Stimulated activated CD4-positive, alpha-beta T cell treated with anti-CD3 and anti-CD28 coated beads, Interleukin-1b, Interleukin-23, amount 100 ng/mL, for 4 hours (primary cell): ENCODE measurements at regions not wholly inside any gene's neighbourhood (a gene's known extent, or its start where the extent isn't known, plus 50 kb on each side); places are given as distances from the start of the nearest gene placed in this dataset.
"Not testable (repeated sequence)": the region's sequence is repeated elsewhere in the genome, so short reads cannot be mapped to it uniquely, and the experiment has no call there.

Source experiments
- DNase-seq, 2 donors: peaks; one replicate each; pipeline ENCODE4 v3.0.0-alpha.2; 2020; ENCODE audit warnings: low read depth in 2 of 2

DNA sequence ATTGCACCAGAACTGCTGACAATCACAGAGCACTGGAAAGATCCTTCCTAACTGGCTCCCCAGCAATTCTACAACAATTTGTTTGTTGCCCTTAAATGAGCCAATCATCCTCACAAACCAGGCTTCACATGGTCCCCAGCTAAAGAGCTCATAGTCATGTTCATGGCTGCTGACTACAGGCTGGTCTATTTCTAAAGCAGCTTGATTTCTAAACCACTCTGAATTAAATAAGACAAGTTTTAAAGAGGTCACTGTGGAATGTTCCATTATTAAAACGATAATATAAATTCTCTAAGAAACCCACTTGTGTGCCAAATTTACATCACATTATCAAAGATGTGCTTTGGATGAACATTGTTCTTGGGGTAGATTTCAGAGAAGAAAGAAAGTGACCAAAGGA, 110.7 kb downstream of the COPS8 start:
- DNase-seq, result no peak

DNA sequence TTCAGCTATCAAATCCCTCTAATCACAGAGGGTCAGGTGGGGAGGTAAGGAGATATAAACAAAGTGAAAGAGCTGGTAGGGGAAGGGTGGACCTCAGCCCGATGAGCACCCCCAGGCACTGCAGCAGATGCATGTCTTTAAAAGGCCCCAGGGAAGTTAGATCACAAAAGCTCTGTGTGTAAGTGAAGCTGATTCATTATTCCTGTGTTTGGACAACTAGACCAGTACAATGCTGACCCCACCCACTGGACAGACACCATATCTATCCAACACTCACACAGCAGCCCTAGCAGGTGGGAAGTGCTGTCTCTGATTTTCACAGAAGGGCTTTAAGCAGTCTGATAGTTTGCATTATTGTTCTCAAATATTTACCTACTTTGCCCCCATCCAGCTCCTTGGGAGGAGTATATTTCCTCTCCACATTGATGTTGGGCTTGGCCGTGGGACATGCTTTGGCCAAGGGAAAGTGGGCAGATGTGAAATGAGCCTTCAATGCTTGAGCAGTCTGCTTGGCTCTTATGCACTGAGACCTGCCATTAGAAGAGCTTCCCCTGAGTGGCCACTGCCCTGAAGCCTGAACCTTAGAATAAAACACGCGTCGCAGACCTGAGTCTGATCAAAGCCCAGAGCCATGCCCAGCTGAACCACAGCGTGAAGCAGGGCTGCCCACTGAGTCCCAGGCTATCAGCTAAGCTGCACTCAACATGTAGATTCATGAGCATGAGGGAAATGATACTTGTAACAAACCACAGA, 111.4 kb downstream of the COPS8 start:
- no peak for DNase-seq

DNA sequence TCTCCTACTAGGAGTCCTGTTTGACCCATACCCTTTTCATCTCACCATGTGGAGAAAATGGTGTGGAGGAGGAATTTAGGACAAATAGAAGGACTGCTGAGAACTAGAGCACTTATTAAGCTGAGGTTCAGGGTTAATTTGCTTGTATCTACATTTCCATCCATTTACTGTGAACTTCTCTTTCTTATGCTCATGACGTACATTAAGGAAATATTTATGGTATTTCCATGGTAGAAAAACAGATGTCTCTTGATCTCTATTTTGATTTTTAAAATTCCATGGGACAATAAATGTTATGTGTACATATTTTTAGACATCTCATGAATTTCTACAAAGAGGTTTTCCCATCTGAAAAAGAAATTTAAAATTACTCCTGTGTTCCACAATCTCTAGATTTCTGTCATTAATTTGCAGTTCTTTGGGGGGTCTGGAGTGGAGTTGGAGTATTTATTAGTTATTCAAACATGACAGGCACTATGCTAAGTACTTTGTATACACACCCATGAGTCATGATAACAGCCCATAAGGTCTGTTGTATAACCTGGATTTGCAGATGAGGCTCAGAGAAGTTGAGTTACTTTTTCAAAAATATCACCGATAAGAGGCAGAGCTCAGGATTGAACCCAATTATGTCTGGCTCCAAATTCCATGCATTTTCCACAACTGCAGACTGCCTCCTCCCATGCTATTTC, 112.6 kb downstream of the COPS8 start:
- no peak for DNase-seq

DNA sequence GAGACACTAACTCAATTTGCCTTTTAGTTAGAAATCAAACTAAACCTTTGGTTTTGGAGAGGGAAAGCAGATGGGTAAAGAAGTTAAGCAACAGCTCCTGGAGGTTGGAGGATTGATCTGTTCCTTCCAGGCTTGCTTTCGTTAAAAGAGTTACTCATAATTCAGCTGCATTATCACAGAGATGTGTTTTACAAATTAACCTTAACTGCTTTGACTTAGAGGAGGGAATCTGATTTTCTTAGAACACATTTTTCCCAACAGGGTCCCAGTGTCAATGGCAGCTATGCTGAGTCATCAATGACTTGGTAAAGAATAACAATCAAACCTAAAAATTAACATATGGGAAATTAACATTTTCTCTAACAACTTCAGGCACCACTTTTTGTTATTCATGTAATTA, 113.4 kb downstream of the COPS8 start:
- no peak for DNase-seq

DNA sequence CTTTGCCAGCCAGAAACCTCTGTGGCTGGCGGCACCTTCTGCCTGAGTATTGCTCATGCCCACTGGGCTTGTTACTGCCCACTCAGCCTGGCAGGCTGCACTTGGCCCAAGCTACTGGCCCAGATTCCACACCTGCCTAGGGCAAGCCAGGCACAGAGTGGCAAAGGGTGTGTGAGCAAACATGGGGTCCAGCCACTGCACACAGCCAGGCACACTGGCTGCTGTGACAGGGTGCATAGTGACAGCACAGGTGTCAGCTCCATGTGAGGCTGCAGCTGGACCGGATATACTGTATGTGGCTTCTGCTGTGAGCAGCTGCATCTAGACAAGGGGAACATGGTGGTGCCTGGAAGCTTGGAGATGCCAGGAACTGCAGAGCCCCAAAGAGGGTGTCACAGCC, 113.9 kb downstream of the COPS8 start:
- no peak for DNase-seq

DNA sequence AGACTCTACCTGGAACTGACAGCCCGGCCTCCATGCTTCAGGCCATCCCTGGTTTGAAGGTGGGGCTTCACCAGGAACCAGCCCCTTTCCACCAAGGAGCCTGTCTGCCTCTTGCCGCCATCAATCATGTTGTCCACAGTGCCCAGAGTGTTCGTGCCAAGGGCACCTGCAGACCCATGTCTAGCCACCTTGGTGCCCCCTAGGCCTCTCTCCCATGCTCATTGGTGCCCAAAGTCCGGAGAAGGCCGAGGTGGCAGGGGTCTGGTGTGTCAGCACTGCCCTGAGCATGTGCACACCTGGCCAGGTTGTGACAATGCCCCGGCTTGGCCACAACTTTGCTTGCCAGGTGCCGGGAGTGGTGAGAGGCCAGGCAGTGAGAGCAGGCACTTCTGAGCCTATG, 114.8 kb downstream of the COPS8 start:
- DNase-seq, result no peak

DNA sequence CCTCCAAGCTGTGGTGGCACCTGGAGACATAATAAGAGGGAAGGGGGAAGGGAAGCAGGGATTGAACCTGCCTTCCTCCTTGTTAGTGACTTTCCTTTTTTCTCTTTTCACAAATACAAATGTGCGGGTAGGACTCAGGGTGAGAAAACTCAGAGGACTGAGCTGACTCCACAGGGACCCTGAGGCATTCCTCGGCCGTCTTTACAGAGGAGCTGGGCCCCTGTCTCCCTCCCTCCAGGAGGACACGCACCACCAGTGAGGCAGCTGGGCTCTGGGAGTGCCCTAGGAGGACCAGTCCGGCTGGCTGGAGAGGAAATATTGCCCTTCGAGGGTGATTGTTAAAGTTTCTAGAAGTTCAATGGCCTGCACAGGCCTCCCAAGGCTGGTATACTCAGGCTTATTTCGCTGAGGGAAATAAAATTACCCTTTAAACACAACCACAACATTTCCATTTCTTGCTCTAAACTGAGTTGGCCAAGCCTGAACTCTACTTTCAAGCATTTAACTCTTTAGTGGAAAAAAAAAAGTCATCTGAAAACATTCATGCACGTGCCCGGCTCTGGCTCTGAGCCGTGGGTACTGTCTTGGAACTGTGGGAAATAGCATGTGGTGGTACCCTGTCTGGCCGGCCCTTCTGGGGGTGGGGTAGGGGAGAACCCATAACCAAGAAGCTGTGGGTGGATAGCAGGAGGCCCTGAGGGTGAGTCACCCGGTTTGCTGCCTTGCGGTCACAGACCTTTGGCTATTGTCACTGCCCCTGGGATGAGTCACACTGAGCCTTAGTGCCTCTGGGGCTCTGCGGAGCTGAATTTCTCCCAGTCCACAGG, 116.0 kb downstream of the COPS8 start:
- no peak for DNase-seq

DNA sequence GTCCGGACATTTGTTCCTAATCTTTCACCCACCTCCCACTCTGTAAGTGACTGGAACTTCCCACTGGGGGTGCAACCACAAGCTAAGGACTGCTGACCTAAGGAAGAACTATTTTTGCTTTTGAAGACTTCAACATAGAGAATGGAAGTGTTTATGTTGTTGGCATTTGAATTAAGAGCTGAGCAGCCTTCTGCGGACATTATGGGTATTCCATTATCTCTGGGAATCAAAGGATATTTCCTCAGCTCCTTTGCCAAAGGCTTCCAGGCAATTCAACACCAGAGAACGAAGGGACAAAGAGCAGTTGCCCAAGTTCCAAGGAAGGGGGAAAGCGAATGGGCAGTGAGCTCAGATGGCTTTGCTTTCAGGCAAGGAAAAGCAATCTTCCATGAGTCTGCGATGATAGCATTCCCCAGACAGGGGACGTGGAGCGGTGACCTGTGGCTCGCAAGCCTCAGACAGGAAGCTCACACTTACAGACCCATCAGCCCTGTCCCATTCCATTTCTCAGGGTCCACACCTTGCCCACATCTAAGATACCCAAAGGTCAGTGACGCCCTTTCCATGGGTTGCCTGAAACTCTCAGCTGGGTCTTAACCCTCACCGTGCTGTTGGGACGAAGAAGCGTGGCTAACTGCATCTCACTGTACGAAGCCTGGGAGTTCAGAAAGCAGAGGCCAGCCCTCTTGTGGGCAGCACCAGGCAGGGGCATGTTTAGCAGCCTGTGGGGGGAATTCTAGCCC, 116.8 kb downstream of the COPS8 start:
- no peak for DNase-seq

DNA sequence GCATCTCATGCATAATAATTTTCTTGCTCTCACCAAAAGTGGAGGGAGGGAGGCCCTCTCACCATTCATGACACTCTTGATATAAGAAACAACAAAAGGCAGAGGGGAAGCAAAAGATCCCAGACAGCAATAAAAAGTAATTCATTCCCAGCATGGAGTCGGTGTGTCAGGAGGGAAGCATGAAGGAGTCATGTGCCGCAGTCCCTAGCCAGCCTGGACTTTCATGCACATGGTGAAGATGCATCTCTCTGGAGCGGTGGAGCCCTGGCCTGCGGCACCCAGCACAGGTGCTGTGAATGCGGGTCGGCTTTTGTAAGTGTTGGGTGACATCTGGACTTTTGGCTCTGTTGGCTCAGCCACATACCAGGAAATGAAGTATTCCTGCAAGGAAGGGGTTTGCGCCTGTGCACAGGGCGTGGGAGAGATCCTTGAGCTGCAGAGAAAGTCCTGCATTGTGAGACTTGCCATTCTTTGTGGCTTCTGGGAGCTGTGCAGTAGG, 119.4 kb downstream of the COPS8 start:
- no peak for DNase-seq

DNA sequence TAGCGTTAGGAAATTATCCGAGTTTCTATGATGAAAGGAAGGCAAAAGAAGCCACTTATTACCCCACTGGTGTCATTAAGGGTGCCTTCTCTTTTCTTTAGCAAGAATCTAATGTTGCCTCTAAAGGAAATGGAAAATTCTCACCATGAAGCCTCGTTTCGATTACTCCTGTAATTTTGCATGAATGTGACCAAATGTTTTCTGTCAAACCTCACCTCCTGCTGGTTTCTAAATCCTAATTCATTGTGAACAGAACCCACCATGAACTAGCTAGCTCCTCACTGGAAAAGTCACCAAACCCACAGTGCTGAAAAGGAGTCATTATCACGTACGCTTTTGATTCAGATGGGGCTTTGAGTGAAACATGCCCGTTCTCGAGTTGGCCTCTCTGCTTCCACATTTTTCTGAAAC, 119.9 kb downstream of the COPS8 start:
- DNase-seq, result no peak

DNA sequence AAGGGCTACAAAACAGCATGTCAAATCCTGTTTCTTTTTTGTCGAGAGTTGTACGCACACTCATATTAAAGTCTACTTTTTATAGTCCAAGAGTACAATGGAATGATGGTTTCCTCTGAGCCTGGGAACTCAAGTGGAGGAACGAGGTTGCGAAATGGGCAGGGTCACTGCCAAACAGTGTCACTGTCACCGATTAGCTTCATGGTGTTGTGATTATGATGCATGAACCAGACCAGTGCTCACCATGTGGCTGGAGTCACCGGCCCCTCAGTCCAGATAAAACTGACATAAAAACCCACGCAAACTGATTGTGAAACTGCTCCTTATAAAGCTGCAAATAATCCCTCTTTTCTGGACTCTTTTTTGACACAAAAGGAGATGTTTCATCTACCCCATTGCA, 122.0 kb downstream of the COPS8 start:
- no peak for DNase-seq

DNA sequence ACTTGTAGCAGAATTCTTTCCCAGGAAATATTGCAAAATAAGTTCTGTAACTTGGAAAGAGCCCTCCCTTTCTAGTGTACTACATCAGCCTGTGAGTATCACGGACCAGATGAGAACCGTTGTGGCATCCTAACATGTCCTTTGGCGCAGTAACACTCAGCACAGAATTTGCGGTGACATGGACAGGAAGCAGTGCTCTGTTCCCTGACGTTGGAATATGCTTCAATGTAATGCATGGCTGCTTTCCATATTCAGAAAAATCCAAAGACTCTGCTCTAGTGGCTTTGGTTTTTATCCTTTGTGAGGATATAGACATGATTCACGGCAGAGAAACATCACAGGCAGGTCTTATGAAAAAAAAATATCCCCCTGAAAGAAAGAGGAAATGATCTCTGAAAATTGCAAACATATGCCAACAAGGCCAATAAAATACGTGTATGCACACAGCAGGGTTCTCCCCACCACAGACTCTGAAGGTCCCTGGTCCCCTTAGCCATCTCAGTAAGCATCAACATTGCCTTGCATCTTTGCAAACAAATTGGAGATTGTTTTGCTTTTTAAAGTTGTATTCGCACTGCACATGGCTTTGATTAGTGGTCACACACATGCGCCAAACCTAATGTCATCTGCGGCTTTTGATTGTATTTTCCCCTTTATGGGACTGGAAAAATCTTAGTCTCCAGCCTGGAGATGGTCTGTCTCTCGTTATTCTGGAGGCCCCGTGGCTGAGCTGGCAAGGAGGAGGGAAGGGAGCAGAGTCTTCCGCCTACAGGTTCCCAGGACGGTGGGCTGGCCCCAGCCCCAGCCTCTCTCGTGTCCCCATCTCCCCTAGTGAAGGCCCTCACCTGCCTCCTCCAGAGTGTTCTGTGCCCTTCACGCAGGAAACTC, 122.9 kb downstream of the COPS8 start:
- no peak for DNase-seq

DNA sequence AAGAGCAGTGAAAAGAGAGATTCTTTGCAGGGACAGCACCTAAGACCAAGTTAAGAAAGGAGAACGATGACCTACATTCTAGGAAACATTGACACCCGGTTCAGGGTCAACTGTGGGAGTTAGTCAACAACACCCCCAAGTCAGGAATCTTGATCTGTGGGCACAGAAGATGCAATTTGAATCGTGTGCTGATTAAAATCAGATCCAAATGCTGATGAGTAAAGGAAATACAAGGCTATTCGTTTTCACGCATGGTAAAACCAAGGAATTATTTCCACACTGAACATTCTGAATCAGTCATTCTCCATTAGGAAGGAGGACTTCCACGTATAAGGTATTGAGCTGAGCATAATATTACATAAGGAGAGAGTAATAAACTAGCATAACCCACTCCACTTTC, 124.2 kb downstream of the COPS8 start:
- DNase-seq, result no peak

DNA sequence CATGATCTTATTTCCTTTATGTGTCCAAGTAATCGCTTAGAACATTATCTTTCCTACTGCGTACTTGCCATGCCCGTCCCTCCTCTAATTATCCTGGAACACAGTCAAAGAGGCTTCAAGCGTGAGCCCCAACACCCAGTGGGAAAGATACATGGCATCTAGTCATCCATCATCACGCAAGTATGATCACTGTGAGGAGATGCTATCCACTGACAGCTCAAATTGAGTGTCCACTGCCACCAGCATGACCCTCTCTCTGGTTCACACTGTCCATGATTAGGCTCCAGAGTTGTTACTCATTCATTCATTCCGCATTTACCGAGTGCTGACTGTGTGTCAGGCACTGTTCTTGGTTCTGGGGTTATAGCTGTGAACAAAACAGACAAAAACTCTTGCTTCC, 124.6 kb downstream of the COPS8 start:
- no peak for DNase-seq

DNA sequence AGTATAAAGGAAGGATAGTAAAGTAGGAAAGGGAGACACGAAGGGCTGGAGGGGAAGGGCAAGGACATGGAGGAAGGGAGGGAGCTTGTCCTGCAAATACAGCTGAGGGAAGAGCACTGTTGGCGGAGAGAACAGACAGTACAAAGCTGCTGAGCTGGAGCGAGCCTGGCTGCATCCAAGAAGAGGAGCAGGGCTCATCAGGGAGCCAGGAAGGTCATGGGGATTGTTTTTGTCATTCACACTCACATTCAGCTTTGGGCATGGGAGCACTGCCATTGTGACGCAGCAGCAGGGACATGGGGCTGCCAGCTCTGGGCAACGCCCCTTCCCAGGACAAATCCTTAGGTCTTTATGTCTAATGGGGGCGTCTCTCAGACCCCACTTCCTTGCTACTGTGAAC, 125.1 kb downstream of the COPS8 start:
- no peak for DNase-seq

DNA sequence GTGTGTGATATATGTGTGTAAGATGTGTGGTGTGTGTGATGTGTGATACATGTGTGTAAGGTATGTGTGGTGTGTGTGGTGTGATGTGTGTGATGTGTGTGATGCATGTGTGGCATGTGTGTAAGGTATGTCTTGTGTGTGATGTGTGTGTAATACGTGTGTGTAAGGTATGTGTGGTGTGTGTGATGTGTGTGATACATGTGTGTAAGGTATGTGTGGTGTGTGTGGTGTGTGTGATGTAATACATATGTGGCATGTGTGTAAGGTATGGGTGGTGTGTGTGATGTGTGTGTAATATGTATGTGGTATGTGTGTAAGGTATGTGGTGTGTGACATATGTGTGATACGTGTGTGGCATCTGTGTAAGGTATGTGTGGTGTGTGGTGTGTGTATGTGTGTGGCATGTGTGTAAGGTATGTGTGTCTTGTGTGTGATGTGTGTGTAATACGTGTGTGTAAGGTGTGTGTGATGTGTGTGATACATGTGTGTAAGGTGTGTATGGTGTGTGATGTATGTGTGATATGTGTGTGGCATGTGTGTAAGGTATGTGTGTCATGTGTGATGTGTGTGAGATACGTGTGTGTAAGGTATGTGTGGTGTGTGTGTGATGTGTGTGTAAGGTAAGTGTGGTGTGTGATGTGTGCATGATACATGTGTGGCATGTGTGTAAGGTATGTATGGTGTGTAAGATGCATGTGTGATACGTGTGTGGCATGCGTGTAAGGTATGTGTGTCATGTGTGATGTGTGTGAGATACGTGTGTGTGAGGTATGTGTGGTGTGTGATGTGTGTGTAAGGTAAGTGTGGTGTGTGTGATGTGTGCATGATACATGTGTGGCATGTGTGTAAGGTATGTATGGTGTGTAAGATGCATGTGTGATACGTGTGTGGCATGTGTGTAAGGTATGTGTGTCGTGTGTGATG, 126.9 kb downstream of the COPS8 start:
- DNase-seq, result not testable (repeated sequence)

DNA sequence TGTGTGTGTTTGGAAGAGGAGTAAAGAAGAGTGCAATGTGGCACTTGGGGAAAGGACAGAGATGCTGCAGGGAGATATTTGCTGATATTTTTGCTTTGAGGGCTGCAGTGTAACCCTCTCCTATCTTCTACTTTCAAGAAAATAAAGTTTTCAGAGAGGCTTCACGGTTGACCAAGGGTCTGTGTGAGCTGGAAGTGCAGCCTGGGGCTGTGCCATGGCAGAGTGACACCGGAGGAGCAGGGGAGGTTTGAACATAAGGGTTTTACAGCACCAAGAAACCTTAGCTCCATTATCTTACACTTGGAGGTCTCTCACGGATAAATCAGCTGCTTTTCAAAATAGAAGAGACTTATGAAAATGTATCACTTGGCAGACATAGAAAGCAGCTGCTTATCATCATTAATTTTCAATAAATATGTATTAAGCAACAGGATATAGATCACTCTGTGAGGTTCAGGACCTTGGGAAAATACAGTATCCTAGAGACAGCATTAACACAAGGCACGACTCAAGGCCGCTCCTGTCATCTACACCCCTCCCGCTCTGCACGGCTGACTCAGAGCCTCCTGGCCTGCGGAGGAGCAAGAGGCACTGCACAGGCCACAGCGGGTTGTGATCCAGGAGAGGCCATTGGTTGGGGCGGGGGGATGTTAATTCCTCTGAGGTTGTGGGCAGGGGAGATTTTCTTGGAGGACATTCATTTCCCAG, 127.8 kb downstream of the COPS8 start:
- no peak for DNase-seq

DNA sequence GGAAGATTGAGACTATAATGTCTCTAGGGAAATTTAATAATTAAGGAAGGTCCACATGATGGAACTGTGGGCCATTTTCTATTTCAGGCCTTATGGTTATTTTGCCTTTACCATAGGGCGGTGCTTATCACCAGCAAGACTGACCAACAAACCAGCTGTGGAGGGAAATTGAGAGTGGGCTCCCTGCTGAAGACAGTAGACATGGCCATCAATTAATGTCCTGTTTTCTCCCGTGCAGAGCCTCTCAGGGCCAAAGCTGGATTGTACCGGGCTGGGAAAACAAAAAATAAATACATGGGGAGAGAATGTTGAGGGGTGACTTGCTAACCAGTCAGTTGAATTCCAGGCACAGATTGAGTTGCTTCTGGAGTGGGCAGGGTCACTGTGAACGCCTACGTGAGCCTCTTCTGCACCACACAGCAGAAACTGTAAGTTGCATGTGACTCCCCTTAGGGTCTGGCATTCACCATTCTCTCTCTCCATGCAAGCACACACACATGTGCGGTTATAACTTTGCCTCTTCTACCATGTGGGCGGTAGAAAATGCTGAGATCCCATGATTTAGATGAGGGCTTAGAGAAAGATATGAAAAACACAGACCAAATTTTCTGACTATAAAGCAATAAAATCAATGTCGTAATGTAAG, 128.5 kb downstream of the COPS8 start:
- DNase-seq, result no peak

DNA sequence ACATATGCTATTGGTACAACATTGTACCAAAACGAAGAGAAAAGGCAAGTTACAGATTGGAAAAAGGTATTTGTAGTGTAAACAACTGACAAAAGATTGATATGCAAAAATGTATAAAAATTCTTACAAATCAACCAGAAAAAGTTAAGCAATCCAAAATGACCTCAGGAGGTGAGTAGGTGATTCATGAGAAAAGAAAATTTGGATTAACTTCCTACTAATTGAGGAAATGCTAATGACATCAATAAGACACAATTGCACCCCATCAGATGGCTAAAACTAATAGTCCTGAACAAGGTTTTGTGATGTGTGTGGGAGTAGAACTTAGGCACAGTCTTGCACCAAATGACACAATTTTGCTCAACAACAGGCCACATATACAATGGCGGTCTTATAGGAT, 129.3 kb downstream of the COPS8 start:
- no peak for DNase-seq
